D341Med (cell line): ENCODE measurements at regions not wholly inside any gene's neighbourhood (a gene's known extent, or its start where the extent isn't known, plus 50 kb on each side); places are given as distances from the start of the nearest gene placed in this dataset.

Experiments
- DNase-seq: peaks from one replicate; pipeline ENCODE4 v3.0.0; 2012; ENCODE audit warnings: low spot score

DNA sequence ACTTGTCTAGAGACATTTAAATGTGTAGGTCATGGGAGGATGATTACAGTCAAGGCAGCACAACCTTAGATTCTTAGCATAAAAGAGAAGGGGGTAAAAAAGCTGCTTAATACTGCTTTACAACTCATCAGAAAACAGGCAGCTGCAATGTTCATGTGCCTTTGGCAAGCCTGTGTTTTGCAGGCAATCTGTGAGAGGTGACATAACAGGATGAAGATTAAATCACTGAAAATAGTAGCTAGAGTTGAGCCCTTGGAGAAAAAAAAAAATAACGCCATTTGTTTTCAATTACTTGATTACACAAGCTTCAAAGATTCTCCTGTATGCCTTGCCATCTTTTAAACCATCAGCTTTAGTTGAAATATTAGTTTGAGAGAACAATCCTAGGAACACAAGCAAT is 847.6 kb upstream of the LCORL start:
- DNase-seq = peak; percentile 43

- no peak for DNase-seq
Measured at GRCh38 chr4:18860836-18861530, 839.4 kb upstream of the LCORL start.

GRCh38 chr4:18859468-18859867 is 837.9 kb upstream of the LCORL start:
- DNase-seq = no peak

DNA sequence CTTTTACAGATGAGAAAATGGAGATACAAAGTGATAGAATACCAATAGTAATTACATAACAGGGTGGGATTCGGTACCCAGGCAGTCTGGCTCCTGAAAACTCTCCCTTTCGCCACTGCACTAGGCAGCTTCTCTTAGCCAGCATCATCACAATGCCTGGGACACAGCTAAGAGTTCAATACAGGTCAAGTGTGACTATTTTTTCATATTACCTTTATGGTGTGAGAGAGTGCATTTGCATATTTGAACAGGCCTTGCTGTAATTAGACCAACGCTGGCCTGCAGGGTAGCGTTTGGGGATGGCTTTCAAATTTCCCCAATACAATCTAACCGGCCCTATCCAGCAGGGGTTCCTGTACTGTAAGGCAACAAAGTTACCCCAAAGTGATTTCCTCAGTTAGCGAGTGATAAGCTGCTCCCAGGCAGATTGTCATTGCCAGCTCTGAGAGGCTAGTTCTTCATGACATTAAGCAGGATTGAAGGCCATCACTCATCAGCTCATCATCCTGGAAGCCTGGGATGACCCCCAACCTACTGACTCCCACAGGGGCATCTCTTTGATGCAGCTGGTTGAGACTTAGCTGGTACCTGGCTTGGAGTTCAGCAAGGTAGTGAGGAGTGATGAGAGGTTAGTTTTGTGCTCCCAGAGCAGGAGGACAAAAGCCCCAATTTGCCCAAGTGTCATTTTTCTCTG is 836.8 kb upstream of the LCORL start:
- no peak for DNase-seq

- DNase-seq = no peak
Measured at GRCh38 chr4:18850867-18851266, 829.3 kb upstream of the LCORL start.

- no peak for DNase-seq
Measured at GRCh38 chr4:18847249-18847890, 825.8 kb upstream of the LCORL start.

- DNase-seq = peak; percentile 36
Measured at GRCh38 chr4:18846313-18846712, 824.8 kb upstream of the LCORL start.

DNA sequence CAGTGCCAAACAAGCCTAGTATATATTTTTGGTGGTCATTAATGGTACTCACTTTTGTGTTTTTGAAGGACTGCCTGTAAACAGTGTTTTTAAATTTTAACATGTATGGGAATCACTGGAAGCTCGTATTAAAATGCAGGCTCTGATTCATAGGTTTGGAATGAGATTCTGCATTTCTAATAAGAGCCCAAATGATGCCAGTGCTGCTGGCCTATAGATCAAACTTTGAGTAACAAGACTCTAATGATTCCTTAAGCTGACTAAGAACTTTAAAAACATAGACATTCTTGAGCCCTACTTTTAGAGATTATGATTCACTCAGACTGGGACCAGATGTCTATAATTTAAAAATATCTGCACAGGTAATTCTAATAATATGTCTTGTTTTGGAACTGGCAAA is 823.2 kb upstream of the LCORL start:
- DNase-seq = no peak

DNA sequence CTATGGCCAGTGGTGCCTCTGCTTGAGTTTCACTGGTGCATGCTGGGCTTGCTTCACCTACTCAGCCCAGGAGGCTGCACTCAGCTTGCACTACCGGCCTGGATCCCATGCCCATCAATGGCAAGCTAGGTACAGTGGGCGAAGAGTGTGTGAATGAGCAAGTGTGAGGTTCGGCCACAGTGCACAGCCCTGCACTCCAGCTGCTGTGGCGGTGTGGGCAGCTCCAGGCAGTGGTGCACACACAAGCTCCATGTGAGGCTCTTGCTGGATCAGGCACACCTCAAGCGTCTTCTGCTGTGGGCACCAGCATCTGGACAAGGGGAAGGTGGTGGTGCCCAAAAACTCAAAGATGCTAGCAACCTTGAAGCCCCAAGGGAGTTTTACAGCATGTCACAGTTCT is 820.9 kb upstream of the LCORL start:
- no peak for DNase-seq

DNA sequence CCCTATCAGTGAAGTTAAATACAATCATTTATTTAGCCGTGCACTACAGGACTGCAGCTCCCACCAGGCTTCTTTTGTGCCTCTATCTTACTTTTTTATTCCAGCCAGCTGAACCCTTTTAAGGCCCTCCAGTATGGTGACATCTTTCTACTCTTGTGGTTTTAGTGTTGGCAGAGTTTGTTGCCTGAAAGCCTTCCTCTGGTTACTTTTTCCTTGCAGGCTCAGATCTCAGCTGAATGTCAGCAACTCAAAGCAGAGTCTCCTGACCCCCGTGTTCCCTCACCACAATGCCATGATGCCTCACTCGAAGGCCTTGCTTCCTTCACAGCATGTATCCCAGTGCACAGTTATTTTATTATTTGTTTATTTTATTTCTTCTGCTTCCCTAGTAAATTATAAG is 818.9 kb upstream of the LCORL start:
- DNase-seq = no peak

DNA sequence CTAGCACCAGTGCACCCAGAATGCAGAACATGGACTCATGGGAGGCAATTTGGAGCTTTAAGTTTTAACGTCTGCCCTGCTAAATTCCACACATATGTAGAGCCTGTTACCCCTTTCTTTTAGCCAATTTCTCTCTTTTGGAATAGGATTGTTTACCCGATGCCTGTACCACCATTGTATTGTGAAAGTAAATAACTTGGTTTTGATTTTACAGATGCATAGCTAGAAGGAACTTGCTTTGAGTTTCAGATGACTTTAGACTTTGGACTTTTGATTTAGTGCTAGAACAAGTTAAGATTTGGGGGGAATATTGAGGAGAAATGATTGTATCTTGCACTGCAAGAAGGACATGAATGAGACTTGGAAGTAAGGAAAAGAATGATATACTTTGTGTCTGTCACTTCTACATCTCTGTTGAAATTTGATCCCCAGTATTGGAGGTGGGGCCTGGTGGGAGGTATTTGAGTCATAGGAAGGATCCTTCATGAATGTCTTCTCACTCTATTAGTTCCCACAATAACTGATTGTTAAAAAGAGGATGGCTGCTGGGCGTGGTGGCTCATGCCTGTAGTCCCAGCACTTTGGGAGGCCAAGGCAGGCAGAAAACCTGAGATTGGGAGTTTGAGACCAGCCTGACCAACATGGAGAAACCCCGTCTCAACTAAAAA is 794.8 kb upstream of the LCORL start:
- DNase-seq = no peak

DNA sequence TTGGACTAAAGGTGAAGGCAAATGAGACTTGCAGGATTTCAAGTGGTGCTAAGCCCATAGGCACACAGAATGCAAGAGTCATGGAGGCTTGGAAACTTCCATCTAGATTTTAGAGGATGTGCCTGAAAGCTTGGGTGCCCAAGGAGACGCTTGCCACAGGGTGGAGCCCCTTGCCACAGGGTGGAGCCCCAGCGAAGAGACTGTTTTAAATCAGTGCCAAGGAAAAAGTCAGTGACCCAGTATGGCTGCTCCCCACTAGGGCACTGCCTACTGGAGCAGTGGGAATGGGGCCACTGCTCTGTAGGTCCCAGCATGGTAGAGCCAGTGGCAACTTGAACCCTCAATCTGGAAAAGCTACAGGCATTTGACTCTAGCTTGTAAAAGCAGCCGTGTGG is 794.2 kb upstream of the LCORL start:
- DNase-seq = peak; percentile 67

- no peak for DNase-seq
Measured at GRCh38 chr4:18815081-18815778, 793.7 kb upstream of the LCORL start.

GRCh38 chr4:18813771-18814170 is 792.2 kb upstream of the LCORL start:
- no peak for DNase-seq

DNA sequence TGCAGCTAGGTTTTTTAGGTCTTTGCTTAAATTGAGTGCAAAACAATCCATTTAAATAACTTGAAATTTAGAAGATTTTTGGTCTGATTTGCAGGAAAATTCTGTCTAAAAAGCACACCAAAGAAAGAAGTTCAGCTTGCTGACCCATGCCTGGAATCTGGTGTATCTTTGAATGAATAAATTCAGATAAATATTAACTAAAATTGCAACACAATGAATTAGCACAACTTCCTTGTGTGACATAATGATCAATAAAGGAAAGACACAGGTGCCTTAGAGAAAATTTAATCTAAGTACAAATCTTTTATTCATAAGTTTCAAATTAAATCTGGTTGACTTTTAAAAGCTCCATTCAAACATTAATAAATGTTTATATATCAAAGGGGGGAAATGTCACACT is 791.5 kb upstream of the LCORL start:
- DNase-seq = no peak

DNA sequence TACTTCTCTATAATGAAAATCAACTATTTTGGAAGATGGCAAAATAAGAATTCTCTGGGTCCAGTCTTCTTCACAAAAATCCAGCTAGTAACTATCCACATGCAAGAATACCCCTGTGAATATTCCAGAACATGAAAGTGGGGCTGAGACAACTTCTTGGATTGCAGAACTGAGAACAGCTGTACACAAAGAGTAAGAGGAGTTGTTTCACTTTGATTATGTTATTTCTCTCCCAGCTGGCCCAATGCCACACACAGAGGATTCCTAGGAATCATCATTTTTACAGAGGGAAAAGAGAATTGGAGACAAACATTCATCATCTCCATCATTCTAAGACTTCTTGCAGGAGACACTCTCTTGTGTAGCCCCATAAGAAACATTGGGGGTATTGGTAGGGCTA is 782.2 kb upstream of the LCORL start:
- DNase-seq = no peak

DNA sequence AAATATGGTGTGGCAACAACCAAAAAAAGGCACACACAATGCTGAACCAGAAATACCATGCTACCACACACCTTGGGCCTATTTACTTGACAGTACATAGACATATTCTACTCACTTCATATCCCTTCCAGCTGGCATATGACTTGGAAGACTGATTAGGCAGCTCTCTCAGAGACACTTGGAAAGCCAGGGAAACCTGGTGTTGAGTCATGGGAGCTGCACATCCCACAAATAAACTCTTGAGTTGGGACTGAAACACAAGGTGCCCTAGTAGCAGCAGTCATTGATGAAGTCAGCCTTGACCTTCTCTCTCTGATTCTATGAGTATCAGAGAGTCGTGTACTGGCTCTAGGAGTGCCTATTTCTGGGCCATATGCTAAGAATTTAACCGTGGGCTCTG is 776.6 kb upstream of the LCORL start:
- no peak for DNase-seq

DNA sequence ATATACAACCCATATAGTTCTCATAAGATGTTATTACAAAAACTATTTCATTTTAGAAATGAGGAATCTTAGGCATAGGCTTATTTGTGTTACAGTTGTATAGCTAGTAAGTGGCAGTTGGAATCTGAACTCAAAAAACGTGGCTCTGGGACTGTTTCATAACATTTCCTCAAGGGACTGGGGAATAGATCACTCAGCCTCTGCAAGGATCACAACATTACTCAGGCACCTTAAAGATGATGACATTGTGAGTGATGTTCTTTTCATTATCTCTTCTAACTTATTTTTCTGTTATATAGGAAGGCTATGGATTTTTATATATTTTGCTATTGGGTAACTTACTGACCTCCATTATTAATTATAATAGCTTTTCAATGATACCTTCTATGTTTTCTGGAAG is 774.2 kb upstream of the LCORL start:
- DNase-seq = no peak

DNA sequence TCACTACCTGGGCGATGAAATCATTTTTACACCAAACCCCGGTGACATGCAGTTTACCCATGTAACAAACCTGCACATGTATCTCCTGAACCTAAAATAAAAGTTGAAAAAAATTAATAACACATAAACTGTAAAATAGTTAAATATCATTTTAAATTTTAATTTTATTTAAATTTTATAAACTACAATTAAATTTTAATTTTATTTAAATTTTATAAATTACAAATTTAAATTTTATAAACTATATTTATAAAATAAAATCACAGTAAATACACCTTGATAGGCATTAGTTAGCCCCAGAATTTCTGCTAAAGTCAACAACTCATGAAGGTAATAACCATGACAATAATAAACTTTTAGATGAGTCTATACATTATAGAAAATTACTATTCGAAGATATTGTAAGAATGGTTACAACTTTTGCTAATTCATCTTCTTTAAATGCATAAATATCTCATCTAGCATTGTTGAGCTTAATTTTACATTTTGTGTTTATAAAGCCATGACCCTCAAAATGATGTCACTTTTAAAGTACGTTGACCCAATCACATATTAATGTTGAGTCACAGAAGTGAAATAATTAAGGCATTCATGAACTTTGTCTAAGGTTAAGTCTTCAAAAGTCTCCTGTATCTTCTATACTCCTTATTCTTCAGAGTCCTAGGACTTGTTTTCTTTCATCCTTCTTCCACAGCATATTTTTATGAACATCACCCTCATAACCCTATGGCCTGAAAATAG is 755.8 kb upstream of the LCORL start:
- no peak for DNase-seq

GRCh38 chr4:18767921-18768320 is 746.4 kb upstream of the LCORL start:
- no peak for DNase-seq

- no peak for DNase-seq
Measured at GRCh38 chr4:18756671-18757070, 735.1 kb upstream of the LCORL start.

DNA sequence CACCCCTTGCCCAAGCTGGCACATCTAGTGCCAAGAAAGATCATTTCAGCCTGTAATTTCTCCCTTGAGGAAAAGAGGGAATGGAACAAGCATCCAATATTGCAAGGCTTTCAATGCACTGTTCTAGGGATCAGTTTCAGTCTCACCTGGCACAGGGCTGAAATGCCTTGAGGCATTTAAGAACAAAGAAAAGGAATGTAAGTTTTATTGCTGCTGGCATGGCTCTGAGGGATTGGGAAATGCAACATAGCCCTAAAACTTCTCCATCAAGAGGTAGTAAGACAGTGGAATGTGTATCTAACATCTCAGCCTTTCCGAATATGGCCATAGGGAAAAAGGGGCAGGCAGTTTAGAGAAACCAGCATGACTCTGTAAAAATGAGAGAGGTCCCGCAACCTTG is 732.6 kb upstream of the LCORL start:
- DNase-seq = no peak
